GM13976 (cell line): ENCODE measurements at regions not wholly inside any gene's neighbourhood (a gene's known extent, or its start where the extent isn't known, plus 50 kb on each side); places are given as distances from the start of the nearest gene placed in this dataset.

ENCODE experiments used
- DNase-seq: peaks from one replicate; pipeline ENCODE4 v3.0.0; 2012; ENCODE audit warnings: low spot score
- in situ Hi-C: fragments of 300-500 bp; cut with MboI; formaldehyde crosslinking; loops from one replicate; pipeline ENCODE4 v1.12.0; 2022; ENCODE audit warnings: low sequenced_read_pairs, mixed read lengths, inconsistent platforms; ENCODE audit not compliant: unreplicated experiment
- TF ChIP-seq, protein P1 (sequence below): IDR thresholded peaks from 2 replicates; pipeline ENCODE4 v1.5.1; 2012; ENCODE audit warnings: borderline replicate concordance, mild to moderate bottlenecking; ENCODE audit not compliant: insufficient read depth; ENCODE audit errors: extremely low read depth, missing control alignments, control extremely low read depth

DNA sequence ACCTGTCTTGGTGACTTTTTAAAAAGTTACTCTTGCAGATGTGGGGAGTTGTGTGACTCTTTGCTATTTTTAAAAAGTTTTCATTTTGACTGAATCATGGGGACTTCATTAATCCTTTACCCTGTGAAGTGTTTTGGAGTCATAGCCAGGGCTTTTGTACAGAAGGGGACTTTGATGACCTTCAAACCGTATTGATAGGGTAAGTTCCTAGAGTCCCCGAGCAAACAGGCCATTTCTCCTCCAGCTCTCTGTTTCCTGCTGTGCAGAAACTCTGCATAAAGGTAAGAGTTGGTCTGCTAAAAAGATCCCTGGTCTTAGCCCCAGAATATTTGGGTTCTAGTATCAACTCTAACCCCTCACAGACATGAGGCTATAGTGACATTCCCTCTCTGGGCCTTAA is 170.8 kb upstream of the BCL6 start:
- in situ Hi-C loops: no loop called here
- TF ChIP-seq, protein P1, sequence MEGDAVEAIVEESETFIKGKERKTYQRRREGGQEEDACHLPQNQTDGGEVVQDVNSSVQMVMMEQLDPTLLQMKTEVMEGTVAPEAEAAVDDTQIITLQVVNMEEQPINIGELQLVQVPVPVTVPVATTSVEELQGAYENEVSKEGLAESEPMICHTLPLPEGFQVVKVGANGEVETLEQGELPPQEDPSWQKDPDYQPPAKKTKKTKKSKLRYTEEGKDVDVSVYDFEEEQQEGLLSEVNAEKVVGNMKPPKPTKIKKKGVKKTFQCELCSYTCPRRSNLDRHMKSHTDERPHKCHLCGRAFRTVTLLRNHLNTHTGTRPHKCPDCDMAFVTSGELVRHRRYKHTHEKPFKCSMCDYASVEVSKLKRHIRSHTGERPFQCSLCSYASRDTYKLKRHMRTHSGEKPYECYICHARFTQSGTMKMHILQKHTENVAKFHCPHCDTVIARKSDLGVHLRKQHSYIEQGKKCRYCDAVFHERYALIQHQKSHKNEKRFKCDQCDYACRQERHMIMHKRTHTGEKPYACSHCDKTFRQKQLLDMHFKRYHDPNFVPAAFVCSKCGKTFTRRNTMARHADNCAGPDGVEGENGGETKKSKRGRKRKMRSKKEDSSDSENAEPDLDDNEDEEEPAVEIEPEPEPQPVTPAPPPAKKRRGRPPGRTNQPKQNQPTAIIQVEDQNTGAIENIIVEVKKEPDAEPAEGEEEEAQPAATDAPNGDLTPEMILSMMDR: no peak
- DNase-seq: no peak

DNA sequence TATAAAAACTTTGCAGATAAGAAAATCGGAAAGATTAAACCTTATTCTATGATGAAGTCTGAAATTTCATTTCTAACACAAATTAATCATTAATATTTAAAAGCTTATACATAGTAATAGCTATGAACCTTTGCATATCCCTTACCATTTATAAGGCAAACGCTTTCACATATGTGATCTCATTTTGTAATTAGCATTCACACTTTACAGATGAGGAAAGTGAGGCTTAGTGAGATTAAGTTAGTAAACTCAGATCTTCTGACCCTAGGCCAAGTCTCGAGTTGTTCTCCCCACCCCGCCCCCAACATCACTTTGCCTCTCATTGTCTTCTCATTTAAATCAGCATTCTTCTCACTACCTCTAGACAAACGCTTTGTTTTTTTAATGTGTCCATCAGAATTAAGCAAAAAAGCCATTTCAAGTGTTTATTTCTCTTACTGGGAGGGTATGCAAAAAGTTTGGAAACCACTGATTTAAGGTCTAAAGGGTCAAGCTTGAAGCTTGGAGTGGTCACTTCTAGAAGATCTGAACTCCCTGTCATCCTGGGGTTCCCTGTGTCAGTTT is 172.9 kb upstream of the BCL6 start:
- TF ChIP-seq, protein P1: no peak
- no peak for DNase-seq
- in situ Hi-C loops: no loop called here

DNA sequence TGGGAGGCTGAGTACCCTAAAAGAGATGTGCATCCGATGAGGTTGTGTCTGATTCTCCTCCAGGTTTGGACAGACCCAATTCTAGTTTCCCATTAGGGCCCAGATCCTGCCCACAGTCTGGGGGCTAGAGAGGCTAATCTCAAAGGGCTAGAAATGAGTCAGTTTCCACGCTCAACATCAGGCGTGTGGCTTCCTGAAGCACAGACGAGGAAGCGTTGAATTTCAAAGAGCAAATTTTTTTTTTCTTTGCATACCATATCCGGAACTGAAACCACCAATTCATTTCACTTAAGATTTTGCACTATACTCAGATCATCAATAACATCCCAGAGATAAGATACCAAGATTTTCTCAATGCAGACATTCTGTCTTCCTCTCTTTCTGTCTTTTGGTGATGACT is 173.8 kb upstream of the BCL6 start:
- in situ Hi-C loops: no loop called here
- TF ChIP-seq, protein P1: no peak
- DNase-seq: peak; percentile 47

DNA sequence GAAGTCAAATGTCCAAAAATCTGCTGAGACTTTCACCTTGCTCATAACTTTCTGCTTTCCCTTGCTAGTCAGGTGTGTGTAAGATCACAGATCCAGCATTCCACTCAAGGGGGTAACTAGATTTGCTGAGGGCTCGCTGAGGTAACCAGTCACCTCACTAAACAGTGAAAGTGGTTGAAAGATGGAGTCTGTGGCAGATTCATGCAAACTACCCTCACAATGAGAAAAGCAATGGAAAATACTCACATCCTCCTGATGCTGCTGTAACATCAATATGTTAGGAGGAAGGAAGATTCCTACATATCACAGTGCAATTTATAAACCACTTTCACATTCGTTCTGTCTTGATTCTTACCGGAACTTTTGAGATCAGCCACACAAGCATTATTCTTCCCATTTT is 174.3 kb upstream of the BCL6 start:
- DNase-seq: no peak
- in situ Hi-C loops: no loop called here
- TF ChIP-seq, protein P1: no peak

DNA sequence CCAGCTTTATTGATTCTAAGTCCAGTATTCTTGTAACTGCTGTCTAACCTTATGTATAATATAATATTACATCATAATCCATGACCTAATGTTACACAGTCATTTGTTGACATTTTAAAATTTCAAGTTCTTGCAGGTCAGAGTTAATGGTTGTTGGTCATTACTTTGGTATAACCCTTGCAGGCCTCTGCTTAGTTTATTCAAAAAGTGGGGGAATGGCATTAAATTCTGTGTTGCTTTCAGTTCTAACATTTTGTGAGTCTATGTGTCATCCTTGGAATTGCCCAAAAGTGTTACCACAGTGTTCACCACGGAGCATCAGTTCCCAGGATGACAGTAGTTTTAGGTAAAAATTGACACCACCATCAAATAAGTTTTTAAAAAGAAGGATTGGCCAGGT is 174.8 kb upstream of the BCL6 start:
- in situ Hi-C loops: no loop called here
- TF ChIP-seq, protein P1: no peak
- DNase-seq: no peak

DNA sequence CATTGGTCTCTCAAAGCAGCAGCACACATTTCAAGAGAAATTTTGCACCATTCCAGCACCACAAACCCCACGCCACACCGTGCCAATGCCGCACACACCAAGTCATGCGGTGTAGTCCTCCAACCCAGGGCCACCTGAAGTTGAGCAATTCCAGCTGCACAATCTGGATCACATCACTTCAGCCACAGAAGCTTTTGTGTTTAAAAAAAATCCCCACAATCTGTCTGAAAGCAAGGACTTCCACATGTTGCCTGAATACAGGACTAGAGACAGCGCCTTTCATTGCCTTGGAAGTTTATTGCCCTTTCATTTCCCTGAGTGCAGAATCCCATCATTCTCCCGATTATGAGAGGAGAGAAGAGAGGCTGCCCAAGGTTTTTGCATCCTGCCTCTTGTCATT is 175.6 kb upstream of the BCL6 start:
- in situ Hi-C loops: no loop called here
- TF ChIP-seq, protein P1: no peak
- no peak for DNase-seq

DNA sequence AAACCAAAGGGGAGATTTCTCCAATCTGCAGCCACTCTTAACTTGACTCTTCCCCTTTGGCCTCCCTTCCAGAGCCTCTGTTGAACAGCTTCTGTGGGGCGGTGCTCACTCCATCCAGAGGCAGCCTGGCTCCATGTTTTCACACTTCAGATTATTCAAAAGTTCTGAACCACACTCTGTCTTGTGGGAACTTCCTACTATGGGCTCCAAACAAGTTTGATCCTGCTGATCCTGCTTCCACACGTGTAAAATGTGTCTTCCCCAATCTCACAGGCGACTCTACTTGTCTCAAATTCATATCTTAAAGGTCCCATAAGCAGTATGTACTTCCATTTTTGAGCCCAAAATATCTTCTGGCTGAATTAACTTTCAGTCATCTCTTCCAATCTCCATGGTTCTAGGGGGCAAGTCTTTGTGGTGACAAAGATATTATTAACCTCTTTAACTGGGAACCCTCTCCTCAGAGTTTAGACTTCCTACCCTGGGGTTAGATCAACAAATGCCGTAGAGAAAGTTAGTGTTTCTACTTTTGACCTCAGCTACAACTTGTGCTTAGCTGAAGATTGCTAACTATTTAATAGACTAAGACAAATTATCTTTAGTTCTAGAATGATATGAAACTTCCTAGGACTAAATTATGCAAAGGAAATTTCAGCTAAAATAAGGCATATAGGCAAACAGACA is 176.3 kb upstream of the BCL6 start:
- TF ChIP-seq, protein P1: no peak
- in situ Hi-C loops: no loop called here
- no peak for DNase-seq
